ENCODE measurements at regions not wholly inside any gene's neighbourhood (a gene's known extent, or its start where the extent isn't known, plus 50 kb on each side); places are given as distances from the start of the nearest gene placed in this dataset.

- TF ChIP-seq, protein P1, sequence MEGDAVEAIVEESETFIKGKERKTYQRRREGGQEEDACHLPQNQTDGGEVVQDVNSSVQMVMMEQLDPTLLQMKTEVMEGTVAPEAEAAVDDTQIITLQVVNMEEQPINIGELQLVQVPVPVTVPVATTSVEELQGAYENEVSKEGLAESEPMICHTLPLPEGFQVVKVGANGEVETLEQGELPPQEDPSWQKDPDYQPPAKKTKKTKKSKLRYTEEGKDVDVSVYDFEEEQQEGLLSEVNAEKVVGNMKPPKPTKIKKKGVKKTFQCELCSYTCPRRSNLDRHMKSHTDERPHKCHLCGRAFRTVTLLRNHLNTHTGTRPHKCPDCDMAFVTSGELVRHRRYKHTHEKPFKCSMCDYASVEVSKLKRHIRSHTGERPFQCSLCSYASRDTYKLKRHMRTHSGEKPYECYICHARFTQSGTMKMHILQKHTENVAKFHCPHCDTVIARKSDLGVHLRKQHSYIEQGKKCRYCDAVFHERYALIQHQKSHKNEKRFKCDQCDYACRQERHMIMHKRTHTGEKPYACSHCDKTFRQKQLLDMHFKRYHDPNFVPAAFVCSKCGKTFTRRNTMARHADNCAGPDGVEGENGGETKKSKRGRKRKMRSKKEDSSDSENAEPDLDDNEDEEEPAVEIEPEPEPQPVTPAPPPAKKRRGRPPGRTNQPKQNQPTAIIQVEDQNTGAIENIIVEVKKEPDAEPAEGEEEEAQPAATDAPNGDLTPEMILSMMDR (IDR thresholded peaks at IDR 0.05), result no peak
- TF ChIP-seq POLR2A (IDR thresholded peaks at IDR 0.05), result no peak
Observed at GRCh38 chr2:41791523-41791922, 256.3 kb upstream of the PKDCC start.

Measured in thyroid gland (tissue), 4 donors.